ENCODE measurements at regions not wholly inside any gene's neighbourhood (a gene's known extent, or its start where the extent isn't known, plus 50 kb on each side); places are given as distances from the start of the nearest gene placed in this dataset.
"Not testable (repeated sequence)": the region's sequence is repeated elsewhere in the genome, so short reads cannot be mapped to it uniquely, and the experiment has no call there.

- Mint-ChIP-seq H3K36me3 (no peaks in the 10 kb centered on the region), H3K4me3 (no peak overlapping the region), H3K4me1 (no peaks in the 10 kb centered on the region), H3K9me3 (no peaks in the 10 kb centered on the region), H3K27ac (no peak overlapping the region)
- DNase-seq (ENCODE audit: low spot score in 2 of 2) (no peak), ATAC-seq (no peak)
Observed at GRCh38 chr19:32039440-32039839, 306.0 kb upstream of the ZNF507 start.

GRCh38 chr19:32040236-32040635, 305.2 kb upstream of the ZNF507 start:
- no peak overlapping the region for H3K4me3 Mint-ChIP-seq
- no peak overlapping the region for H3K27ac Mint-ChIP-seq

GRCh38 chr19:32041681-32042292, 303.6 kb upstream of the ZNF507 start:
- no peaks in the 10 kb centered on the region for H3K36me3 Mint-ChIP-seq
- DNase-seq (ENCODE audit: low spot score in 2 of 2) (no peak), ATAC-seq (no peak)
- H3K4me3 Mint-ChIP-seq = no peak overlapping the region
- no peaks in the 10 kb centered on the region for H3K4me1 Mint-ChIP-seq
- H3K27ac Mint-ChIP-seq = no peak overlapping the region
- H3K9me3 Mint-ChIP-seq = no peaks in the 10 kb centered on the region

More at GRCh38 chr19:32040236-32040635, 305.2 kb upstream of the ZNF507 start:
- no peaks in the 10 kb centered on the region for H3K4me1 Mint-ChIP-seq
- H3K36me3 Mint-ChIP-seq = no peaks in the 10 kb centered on the region
- no peaks in the 10 kb centered on the region for H3K9me3 Mint-ChIP-seq
- ATAC-seq (no peak), DNase-seq (ENCODE audit: low spot score in 2 of 2) (no peak)

- no peaks in the 10 kb centered on the region for H3K36me3 Mint-ChIP-seq
- no peak overlapping the region for H3K27ac Mint-ChIP-seq
- no peak overlapping the region for H3K4me3 Mint-ChIP-seq
- ATAC-seq (no peak), DNase-seq (ENCODE audit: low spot score in 2 of 2) (no peak)
- H3K9me3 Mint-ChIP-seq = peaks cover 4% of the 10 kb centered on the region
- no peaks in the 10 kb centered on the region for H3K4me1 Mint-ChIP-seq
Observed at GRCh38 chr19:32047788-32048187, 297.6 kb upstream of the ZNF507 start.

GRCh38 chr19:32053376-32053775, 292.0 kb upstream of the ZNF507 start:
- H3K4me3 Mint-ChIP-seq = no peak overlapping the region
- H3K27ac Mint-ChIP-seq = no peak overlapping the region
- H3K36me3 Mint-ChIP-seq = no peaks in the 10 kb centered on the region
- no peaks in the 10 kb centered on the region for H3K4me1 Mint-ChIP-seq
- peaks cover 7% of the 10 kb centered on the region for H3K9me3 Mint-ChIP-seq
- DNase-seq (ENCODE audit: low spot score in 2 of 2) (no peak), ATAC-seq (no peak)

- Mint-ChIP-seq H3K9me3 (peaks cover 7% of the 10 kb centered on the region), H3K27ac (no peak overlapping the region), H3K36me3 (no peaks in the 10 kb centered on the region), H3K4me3 (no peak overlapping the region), H3K4me1 (no peaks in the 10 kb centered on the region)
- ATAC-seq (no peak), DNase-seq (ENCODE audit: low spot score in 2 of 2) (no peak)
Observed at GRCh38 chr19:32053861-32054260, 291.5 kb upstream of the ZNF507 start.

GRCh38 chr19:32058131-32058530, 287.3 kb upstream of the ZNF507 start:
- no peak overlapping the region for H3K4me3 Mint-ChIP-seq
- H3K27ac Mint-ChIP-seq = no peak overlapping the region
- peaks cover under 1% of the 10 kb centered on the region for H3K9me3 Mint-ChIP-seq
- no peak for ATAC-seq
- H3K36me3 Mint-ChIP-seq = no peaks in the 10 kb centered on the region
- H3K4me1 Mint-ChIP-seq = no peaks in the 10 kb centered on the region
- no peak for DNase-seq (ENCODE audit: low spot score in 2 of 2)

- no peak overlapping the region for H3K4me3 Mint-ChIP-seq
- DNase-seq (ENCODE audit: low spot score in 2 of 2) (no peak), ATAC-seq (no peak)
- H3K27ac Mint-ChIP-seq = no peak overlapping the region
- H3K9me3 Mint-ChIP-seq = no peaks in the 10 kb centered on the region
- H3K36me3 Mint-ChIP-seq = no peaks in the 10 kb centered on the region
- no peaks in the 10 kb centered on the region for H3K4me1 Mint-ChIP-seq
Observed at GRCh38 chr19:32061315-32061714, 284.1 kb upstream of the ZNF507 start.

- Mint-ChIP-seq H3K9me3 (no peaks in the 10 kb centered on the region), H3K36me3 (no peaks in the 10 kb centered on the region), H3K4me3 (no peak overlapping the region), H3K27ac (no peak overlapping the region), H3K4me1 (no peaks in the 10 kb centered on the region)
- no peak for ATAC-seq
- DNase-seq (ENCODE audit: low spot score in 2 of 2) = no peak
Observed at GRCh38 chr19:32063601-32064000, 281.8 kb upstream of the ZNF507 start.

GRCh38 chr19:32066056-32066455, 279.4 kb upstream of the ZNF507 start:
- ATAC-seq = no peak
- no peaks in the 10 kb centered on the region for H3K4me1 Mint-ChIP-seq
- H3K9me3 Mint-ChIP-seq = no peaks in the 10 kb centered on the region
- no peak for DNase-seq (ENCODE audit: low spot score in 2 of 2)
- H3K36me3 Mint-ChIP-seq = no peaks in the 10 kb centered on the region
- H3K4me3 Mint-ChIP-seq = no peak overlapping the region
- H3K27ac Mint-ChIP-seq = no peak overlapping the region

GRCh38 chr19:32067685-32068084, 277.7 kb upstream of the ZNF507 start:
- Mint-ChIP-seq H3K36me3 (no peaks in the 10 kb centered on the region), H3K27ac (no peak overlapping the region), H3K4me1 (no peaks in the 10 kb centered on the region), H3K9me3 (no peaks in the 10 kb centered on the region), H3K4me3 (no peak overlapping the region)
- ATAC-seq (no peak), DNase-seq (ENCODE audit: low spot score in 2 of 2) (no peak)

- no peak overlapping the region for H3K27ac Mint-ChIP-seq
- no peak for DNase-seq (ENCODE audit: low spot score in 2 of 2)
- no peak overlapping the region for H3K4me3 Mint-ChIP-seq
- H3K4me1 Mint-ChIP-seq = no peaks in the 10 kb centered on the region
- no peaks in the 10 kb centered on the region for H3K9me3 Mint-ChIP-seq
- no peak for ATAC-seq
- H3K36me3 Mint-ChIP-seq = no peaks in the 10 kb centered on the region
Observed at GRCh38 chr19:32068793-32069192, 276.6 kb upstream of the ZNF507 start.

- ATAC-seq = no peak
- no peak overlapping the region for H3K27ac Mint-ChIP-seq
- H3K4me3 Mint-ChIP-seq = no peak overlapping the region
- no peak for DNase-seq (ENCODE audit: low spot score in 2 of 2)
- H3K36me3 Mint-ChIP-seq = no peaks in the 10 kb centered on the region
- no peaks in the 10 kb centered on the region for H3K4me1 Mint-ChIP-seq
- no peaks in the 10 kb centered on the region for H3K9me3 Mint-ChIP-seq
Observed at GRCh38 chr19:32070101-32070500, 275.3 kb upstream of the ZNF507 start.

- no peak overlapping the region for H3K4me3 Mint-ChIP-seq
- H3K27ac Mint-ChIP-seq = no peak overlapping the region
- no peaks in the 10 kb centered on the region for H3K36me3 Mint-ChIP-seq
- ATAC-seq = no peak
- H3K4me1 Mint-ChIP-seq = no peaks in the 10 kb centered on the region
- no peak for DNase-seq (ENCODE audit: low spot score in 2 of 2)
- H3K9me3 Mint-ChIP-seq = peaks cover 7% of the 10 kb centered on the region
Observed at GRCh38 chr19:32082028-32082427, 263.4 kb upstream of the ZNF507 start.

GRCh38 chr19:32084756-32085363, 260.6 kb upstream of the ZNF507 start:
- H3K4me1 Mint-ChIP-seq; ATAC-seq; H3K27ac Mint-ChIP-seq; DNase-seq (ENCODE audit: low spot score in 2 of 2); H3K36me3 Mint-ChIP-seq; H3K9me3 Mint-ChIP-seq; H3K4me3 Mint-ChIP-seq: not testable (repeated sequence)

GRCh38 chr19:32091241-32091640, 254.2 kb upstream of the ZNF507 start:
- ATAC-seq = no peak
- DNase-seq (ENCODE audit: low spot score in 2 of 2) = no peak
- H3K4me3 Mint-ChIP-seq = no peak overlapping the region
- no peaks in the 10 kb centered on the region for H3K4me1 Mint-ChIP-seq
- peaks cover 5% of the 10 kb centered on the region for H3K9me3 Mint-ChIP-seq
- H3K27ac Mint-ChIP-seq = no peak overlapping the region
- H3K36me3 Mint-ChIP-seq = no peaks in the 10 kb centered on the region
